Skin epidermis (tissue), 12 donors: ENCODE measurements at regions not wholly inside any gene's neighbourhood (a gene's known extent, or its start where the extent isn't known, plus 50 kb on each side); places are given as distances from the start of the nearest gene placed in this dataset.
A peak's percentile ranks its signal among the peaks of the same experiment; 100 is the strongest.

Source experiments
- H3K27ac ChIP-seq, 21 experiments: fragments of 200-600 bp; sonication (generic) in 11 of 21; one replicate each; pipeline ENCODE4 v1.5.0; 2020; ENCODE audit warnings: mild to moderate bottlenecking in 3 of 21, inconsistent platforms in 2 of 21, moderate library complexity in 2 of 21
- H3K4me3 ChIP-seq, 7 experiments: fragments of 200-600 bp; sonication (generic) in 2 of 7; one replicate each; pipeline ENCODE4 v1.5.0; 2020; ENCODE audit warnings: inconsistent platforms in 2 of 7, mild to moderate bottlenecking in 2 of 7, moderate library complexity in 1 of 7

GRCh38 chr15:95866711-95867440, 463.6 kb upstream of the NR2F2 start:
- H3K4me3 ChIP-seq, result no peak overlapping the region
- H3K27ac ChIP-seq, result no peak overlapping the region

DNA sequence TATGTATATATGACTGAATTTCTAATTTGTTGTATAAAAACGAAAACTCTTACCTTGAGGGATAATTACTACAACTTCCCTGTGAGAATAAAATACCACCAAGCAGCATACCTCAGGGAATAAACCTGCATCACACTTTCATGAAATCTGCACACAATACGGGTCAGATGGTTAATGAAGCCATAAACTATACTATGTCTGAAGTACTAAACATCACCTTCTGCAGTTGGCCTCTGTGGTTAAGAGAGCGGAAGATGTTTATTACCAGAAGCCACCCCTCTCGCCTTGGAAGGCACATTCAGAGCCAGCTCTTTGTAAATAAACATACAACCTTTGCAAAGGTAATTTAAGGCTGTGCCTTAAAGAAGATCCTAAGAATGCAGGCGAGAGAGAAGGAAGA, 462.1 kb upstream of the NR2F2 start:
- Histone ChIP-seq H3K4me3 (no peak overlapping the region), H3K27ac (no peak overlapping the region)

DNA sequence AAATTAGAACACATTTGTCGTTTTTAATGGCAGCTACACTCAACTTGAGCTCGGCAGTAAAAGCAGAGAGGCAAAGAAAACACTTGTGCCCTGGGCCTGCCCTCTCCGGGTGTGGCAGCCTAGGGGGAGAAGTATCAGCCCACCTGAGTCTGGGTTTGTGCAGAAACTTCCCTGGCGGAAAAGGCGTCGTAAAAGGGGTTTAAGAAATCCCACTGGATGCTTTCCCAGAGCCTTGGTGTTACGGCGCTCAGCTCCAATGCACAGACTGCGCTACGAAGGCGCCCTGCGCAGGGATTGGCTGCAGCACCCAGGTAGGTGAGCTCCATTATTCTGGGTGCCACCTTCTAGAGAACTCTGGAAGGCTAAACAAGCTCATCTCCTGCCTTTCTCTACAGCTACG, 461.5 kb upstream of the NR2F2 start:
- no peak overlapping the region for H3K4me3 ChIP-seq
- no peak overlapping the region for H3K27ac ChIP-seq

DNA sequence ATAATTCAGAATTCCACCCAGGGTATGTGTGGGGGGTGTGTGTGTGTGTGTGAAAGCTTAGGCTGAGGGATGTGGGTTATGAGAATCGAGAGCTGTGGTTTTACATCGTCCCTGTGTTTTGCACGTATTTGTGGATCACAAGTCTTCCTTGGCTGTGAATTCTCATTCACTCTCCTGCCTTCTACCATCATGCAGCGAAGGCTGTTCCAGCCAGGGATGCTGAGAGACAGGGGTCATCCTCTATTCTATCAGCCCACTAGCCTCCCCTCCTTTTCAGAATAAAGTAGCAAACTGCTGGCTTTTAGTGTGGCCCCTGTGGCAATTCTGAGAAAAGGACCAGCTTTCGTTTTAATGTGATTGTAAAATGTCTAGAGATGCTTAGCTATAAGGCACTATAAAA, 460.6 kb upstream of the NR2F2 start:
- Histone ChIP-seq H3K4me3 (no peak overlapping the region), H3K27ac (no peak overlapping the region)

- Histone ChIP-seq H3K4me3 (no peak overlapping the region), H3K27ac (no peak overlapping the region)
Measured at GRCh38 chr15:95872366-95872771, 458.1 kb upstream of the NR2F2 start.

- Histone ChIP-seq H3K27ac (no peak overlapping the region), H3K4me3 (no peak overlapping the region)
Measured at GRCh38 chr15:95874637-95875036, 455.9 kb upstream of the NR2F2 start.

DNA sequence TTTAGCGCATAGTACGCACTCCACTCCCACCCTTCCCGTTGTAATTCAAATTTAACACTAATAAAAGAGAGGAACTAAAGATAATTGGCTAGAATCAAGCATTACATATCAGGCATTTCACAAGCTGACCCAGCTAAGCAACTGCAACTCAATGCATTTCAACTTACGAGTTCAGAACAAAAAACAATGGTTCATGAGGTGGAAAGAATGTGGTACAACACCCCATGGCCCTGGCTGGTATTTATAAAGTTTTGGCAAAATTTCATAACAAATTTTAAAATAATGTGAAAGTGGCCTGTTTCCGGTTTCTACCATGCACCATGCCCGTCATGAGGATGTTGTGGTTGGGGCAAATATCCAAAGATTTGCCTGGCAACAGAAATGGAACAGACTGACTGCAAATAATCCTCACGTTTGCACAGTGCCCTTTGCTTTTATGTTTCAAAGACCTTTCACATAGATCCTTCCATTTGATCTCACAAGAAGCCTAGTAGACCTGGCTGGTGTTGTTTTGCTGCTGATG, 455.3 kb upstream of the NR2F2 start:
- Histone ChIP-seq H3K4me3 (no peak overlapping the region), H3K27ac (peak overlapping the region in 1 of 21 experiments; percentile 18)

DNA sequence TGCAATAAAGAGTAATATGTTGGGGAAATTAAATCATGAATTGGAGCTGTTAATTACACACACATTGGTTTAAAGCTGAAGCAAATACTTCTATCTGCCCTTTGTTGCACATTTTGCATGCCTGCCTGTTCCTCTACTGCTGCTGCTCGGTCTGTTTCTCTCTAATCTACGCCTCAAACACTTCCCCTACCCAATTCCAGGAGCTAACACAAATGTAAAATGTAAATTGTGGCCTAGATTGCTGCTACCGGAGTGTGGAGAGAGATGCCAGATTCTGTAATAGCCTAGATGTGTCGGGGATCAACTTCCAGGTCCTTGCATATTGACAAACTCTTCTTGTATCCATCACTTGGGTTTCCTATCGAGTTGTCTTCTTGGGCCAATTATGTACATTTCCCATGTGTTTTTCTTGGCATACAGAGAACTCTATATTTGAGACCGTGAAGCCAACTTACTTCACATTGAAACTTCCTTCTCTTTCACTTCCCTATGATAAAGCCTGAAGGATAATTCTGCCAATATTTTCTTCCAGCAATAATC, 450.4 kb upstream of the NR2F2 start:
- H3K27ac ChIP-seq, result peak overlapping the region in 2 of 21 experiments; percentile 32 to 43
- no peak overlapping the region for H3K4me3 ChIP-seq

- Histone ChIP-seq H3K4me3 (no peak overlapping the region), H3K27ac (no peak overlapping the region)
Measured at GRCh38 chr15:95880630-95881029, 449.9 kb upstream of the NR2F2 start.

DNA sequence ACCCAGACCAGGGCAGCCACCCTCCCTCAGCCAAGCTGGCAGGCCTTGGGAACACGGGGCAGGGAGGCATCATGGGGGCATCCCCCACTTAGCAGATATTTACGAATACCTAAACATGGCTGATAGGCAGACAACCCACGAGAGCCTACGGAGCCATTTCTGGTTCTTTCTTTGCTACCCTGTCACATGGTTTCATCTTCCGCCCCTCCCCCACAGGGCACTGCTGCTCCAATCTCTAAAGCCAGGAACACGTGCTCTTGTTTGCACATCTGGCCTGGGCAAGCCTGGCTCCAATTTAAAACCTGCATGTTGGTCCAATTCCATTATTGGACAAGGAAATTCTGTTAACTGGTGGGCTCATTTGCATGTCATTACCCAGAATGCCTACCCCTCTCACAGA, 447.4 kb upstream of the NR2F2 start:
- Histone ChIP-seq H3K4me3 (no peak overlapping the region), H3K27ac (no peak overlapping the region)

DNA sequence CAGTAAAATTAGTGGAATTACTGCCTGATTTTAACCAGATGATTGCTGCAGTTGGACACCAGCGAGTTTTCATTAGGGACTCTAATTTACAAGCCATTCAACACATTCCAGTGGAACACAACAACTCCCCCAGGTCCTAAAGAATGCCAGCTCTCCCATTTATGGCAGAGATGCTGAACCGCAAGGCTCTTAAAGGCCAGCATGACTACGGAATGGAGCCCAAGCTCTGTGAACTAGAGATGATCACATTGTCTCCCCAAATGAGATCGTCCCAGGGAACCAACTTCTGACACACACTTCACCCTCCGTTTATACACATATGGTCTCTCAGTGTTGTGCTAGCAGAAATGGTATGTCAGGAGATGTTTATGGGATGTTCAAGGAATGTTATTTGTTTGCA, 446.2 kb upstream of the NR2F2 start:
- no peak overlapping the region for H3K27ac ChIP-seq
- H3K4me3 ChIP-seq, result no peak overlapping the region

GRCh38 chr15:95887666-95888390, 442.7 kb upstream of the NR2F2 start:
- Histone ChIP-seq H3K4me3 (no peak overlapping the region), H3K27ac (no peak overlapping the region)

DNA sequence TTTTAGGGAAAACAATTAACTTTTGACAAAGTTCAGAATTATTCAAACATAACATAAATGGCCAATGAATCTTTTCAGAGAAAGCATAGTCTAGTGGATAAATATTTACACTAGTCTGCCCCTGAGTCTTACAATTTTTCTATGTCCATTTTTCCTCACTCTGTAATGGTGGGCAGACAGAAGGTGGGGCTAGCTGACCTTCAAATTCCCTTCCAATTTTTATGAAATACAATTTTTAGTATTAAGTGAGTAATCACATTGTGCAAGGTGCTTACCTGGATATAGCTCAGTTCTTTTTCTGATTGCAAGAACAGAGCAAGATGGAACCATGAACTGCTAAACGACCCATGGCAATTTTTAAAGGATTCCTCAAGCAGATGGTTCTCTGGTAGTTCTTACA, 441.7 kb upstream of the NR2F2 start:
- Histone ChIP-seq H3K27ac (no peak overlapping the region), H3K4me3 (no peak overlapping the region)

GRCh38 chr15:95894407-95894956, 436.0 kb upstream of the NR2F2 start:
- H3K4me3 ChIP-seq, result no peak overlapping the region
- H3K27ac ChIP-seq, result no peak overlapping the region

DNA sequence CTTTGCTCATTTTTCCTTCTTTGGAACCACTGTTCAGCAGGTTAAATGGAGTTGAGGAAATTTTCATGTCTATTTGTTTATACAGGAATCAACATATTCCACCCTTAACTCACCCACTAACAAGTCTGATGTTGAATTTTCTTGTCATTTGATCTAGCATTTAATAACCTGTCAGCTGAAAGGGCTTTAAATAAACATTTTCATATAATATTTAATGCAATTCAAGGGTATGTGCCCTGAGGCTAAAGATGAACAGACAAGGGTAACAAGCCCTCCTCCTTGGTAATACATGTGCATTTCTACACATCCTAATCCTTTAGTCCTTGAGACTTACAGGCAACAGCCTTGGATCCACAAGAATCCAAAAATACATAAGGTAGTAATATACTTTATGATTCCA, 435.0 kb upstream of the NR2F2 start:
- H3K27ac ChIP-seq, result no peak overlapping the region
- H3K4me3 ChIP-seq, result no peak overlapping the region

- H3K27ac ChIP-seq, result no peak overlapping the region
- H3K4me3 ChIP-seq, result no peak overlapping the region
Measured at GRCh38 chr15:95897651-95898050, 432.8 kb upstream of the NR2F2 start.

- no peak overlapping the region for H3K27ac ChIP-seq
- H3K4me3 ChIP-seq, result no peak overlapping the region
Measured at GRCh38 chr15:95898761-95899160, 431.7 kb upstream of the NR2F2 start.

- no peak overlapping the region for H3K27ac ChIP-seq
- no peak overlapping the region for H3K4me3 ChIP-seq
Measured at GRCh38 chr15:95901271-95901670, 429.2 kb upstream of the NR2F2 start.

- no peak overlapping the region for H3K4me3 ChIP-seq
- H3K27ac ChIP-seq, result no peak overlapping the region
Measured at GRCh38 chr15:95902606-95903005, 427.9 kb upstream of the NR2F2 start.

GRCh38 chr15:95903352-95903751, 427.1 kb upstream of the NR2F2 start:
- Histone ChIP-seq H3K4me3 (no peak overlapping the region), H3K27ac (no peak overlapping the region)
